Erythroblast (primary cell): ENCODE measurements at regions not wholly inside any gene's neighbourhood (a gene's known extent, or its start where the extent isn't known, plus 50 kb on each side); places are given as distances from the start of the nearest gene placed in this dataset.

Experiments
- GATA1 ChIP-seq: IDR thresholded peaks from 2 replicates; pipeline ENCODE4 v1.6.1; 2011; ENCODE audit warnings: low read depth, mild to moderate bottlenecking, control low read depth, low read length, moderate library complexity
- POLR2A ChIP-seq: IDR thresholded peaks from 2 replicates; pipeline ENCODE4 v1.6.1; 2011; ENCODE audit warnings: mild to moderate bottlenecking, low read length

DNA sequence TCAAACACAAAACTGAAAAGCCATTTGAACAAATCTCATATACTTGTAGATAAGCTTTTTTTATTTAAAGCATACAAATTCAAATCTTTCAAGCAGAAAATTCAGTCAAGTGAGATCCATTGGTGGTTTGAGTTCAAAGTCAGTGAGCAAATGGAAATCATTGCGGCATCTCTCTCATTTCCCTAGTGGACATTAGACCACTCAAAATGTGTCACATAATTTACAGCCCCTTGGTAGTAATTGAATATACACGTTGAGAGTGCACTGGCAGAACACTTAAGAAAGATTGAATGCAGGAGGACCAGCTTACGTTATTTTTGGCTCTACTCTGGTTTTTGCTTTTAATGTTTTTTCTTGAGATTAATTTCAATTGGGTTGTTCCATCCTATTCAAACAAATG, 633.7 kb downstream of the USP25 start:
- TF ChIP-seq POLR2A: no peak
- TF ChIP-seq GATA1: no peak
